Heart left ventricle (tissue), 13 donors: ENCODE measurements at regions not wholly inside any gene's neighbourhood (a gene's known extent, or its start where the extent isn't known, plus 50 kb on each side); places are given as distances from the start of the nearest gene placed in this dataset.

ENCODE experiments used
- POLR2A ChIP-seq, 2 donors: fragments of 450-650 bp; IDR thresholded peaks; one replicate each; pipeline ENCODE4 v1.6.1; 2017; ENCODE audit warnings: antibody characterized with exemption in 2 of 2, mild to moderate bottlenecking in 2 of 2, moderate library complexity in 2 of 2
- TF ChIP-seq, protein P1 (sequence below), 12 donors: fragments of 200-600 bp; sonication (generic) in 4 of 12; IDR thresholded peaks; one replicate each; pipeline versions ENCODE4 v1.5.0 to v1.8.0; 2018 to 2022; ENCODE audit warnings: antibody characterized with exemption in 12 of 12, mild to moderate bottlenecking in 5 of 12
- donor health status: ischemic (EF 13 %, LVEDD 7.1; RV severe dilation, severe dysfunction).
- donor health status: DM: no; HTN: yes; CAD: no.
- donor health status: DM: no; HTN: no; CAD: no.
- donor health status: ischemic (EF 25% LVEDD 6.9; RV normal size, moderate dysfunction).
- donor health status: ischemic (EF 25% LVEDD 5.7; RV mildly dilated, moderate dysfunction).
- donor health status: ischemic (EF 35%, LVEDD 5.7; RV mildly dilated, moderate dysfunction).
- donor health status: nonischemic (EF 11% LVEDD 7.7; RV severe dilation, severe dysfunction).
- donor health status: DM: yes; HTN: yes; CAD: no.
- donor health status: PGD.
- donor health status: ischemic (EF 29% LVEDD 5.4; RV normal size, mild dysfunction).
- donor health status: nonischemic (EF 23%, LVEDD 6.1; RV moderate dilation, normal function).

DNA sequence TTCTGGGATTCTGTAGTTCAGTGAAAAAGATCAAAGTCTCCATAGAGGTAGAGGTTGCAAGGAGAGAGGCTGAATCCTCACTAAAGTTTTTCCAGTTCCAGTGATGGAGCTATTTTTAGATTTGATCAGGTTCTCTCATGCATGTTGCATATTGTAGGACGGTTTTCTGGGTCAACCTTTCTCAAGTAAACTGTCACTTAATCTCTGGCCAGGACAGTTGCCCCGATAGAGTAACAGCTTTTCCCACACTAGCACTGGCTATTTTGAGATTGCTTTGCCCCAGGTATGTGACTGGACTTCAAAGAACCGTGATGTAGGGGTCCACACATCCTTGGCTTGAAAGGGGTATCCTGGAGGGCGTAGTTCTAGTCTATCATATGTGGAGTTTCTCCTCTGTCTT lies 67.4 kb upstream of the EPCAM start:
- TF ChIP-seq, protein P1, sequence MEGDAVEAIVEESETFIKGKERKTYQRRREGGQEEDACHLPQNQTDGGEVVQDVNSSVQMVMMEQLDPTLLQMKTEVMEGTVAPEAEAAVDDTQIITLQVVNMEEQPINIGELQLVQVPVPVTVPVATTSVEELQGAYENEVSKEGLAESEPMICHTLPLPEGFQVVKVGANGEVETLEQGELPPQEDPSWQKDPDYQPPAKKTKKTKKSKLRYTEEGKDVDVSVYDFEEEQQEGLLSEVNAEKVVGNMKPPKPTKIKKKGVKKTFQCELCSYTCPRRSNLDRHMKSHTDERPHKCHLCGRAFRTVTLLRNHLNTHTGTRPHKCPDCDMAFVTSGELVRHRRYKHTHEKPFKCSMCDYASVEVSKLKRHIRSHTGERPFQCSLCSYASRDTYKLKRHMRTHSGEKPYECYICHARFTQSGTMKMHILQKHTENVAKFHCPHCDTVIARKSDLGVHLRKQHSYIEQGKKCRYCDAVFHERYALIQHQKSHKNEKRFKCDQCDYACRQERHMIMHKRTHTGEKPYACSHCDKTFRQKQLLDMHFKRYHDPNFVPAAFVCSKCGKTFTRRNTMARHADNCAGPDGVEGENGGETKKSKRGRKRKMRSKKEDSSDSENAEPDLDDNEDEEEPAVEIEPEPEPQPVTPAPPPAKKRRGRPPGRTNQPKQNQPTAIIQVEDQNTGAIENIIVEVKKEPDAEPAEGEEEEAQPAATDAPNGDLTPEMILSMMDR (IDR thresholded peaks at IDR 0.05), result no peak
- TF ChIP-seq POLR2A (IDR thresholded peaks at IDR 0.05), result no peak
